ENCODE measurements at regions not wholly inside any gene's neighbourhood (a gene's known extent, or its start where the extent isn't known, plus 50 kb on each side); places are given as distances from the start of the nearest gene placed in this dataset.
"Not testable (repeated sequence)": the region's sequence is repeated elsewhere in the genome, so short reads cannot be mapped to it uniquely, and the experiment has no call there.

DNA sequence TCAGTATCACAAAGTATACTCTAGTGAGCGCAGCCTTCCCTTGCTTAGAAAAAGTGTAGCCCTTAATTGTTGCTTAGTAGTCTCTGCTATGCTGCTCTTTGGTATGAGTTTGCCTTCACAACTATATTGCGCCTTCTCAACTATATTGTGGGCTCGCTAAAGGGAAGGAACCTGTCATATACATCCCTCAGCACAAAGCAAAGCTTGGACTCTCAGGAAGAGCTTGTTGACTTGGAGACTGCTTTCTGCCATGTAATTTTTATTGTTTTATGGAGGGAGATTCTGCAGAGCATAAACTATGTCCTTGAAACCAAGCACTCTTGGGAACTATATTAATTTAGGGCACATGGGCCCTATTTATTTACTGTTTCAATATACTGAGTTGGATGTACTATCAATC, 119.1 kb upstream of the HAPLN1 start:
- in situ Hi-C loops (cut with HindIII; ENCODE audit: low pct_unique_long_range_greater_than_20kb, low sequenced_read_pairs): no loop called here
- TF ChIP-seq JUND (IDR thresholded peaks at IDR 0.05; ENCODE audit: low read depth): no peak
- no peak for DNase-seq (ENCODE audit: low read depth in 1 of 2, low spot score in 1 of 2)

DNA sequence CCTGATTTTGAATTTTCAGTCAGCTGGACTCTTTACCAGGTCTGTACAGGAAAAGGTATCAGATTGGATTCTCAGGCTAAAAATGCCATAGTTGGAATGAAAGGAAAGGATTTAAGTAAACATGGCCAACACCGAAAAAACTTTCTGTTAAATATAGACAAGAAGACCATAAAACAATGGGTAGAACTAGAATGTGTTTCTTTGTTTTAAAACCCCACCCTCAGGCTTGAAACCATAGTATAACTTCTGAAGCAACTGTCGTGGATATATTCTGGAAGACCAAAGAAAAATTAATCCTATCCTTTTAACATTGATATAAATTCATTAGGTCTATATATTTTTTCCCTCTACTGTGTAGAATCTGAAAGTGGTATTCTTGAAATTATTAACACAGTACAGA, 118.6 kb upstream of the HAPLN1 start:
- DNase-seq (ENCODE audit: low read depth in 1 of 2, low spot score in 1 of 2): no peak
- no peak for TF ChIP-seq JUND (IDR thresholded peaks at IDR 0.05; ENCODE audit: low read depth)
- in situ Hi-C loops (cut with HindIII; ENCODE audit: low pct_unique_long_range_greater_than_20kb, low sequenced_read_pairs): no loop called here

DNA sequence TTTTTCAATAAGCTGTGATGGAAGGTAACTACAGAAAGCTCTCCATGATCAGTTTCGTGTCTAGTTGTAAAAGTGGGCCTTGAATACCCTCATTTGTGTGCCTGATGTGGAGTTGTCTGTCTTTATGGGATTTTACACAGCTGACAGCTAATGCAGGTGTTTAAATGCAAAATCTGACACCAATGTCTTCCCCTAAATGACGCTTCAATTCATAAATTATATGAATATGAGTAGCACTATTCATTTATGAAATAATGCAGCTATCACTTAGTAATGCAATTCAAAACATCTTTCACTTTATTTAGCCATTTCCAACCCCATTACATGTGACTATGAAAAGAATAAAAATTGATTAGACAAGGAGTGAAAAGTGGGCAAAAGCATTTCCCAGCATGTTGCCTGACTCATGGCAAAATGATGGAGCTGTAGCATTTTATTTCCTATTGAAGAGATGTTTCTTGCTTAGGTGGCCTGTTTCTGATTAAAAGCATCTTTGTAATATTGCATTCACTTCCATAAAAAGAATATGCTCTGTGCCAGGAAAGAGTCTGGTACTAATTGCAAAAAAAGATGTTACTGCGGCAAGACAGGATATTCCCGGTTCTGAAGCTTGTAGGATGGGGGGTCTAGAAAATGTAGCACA, 116.7 kb upstream of the HAPLN1 start:
- DNase-seq (ENCODE audit: low read depth in 1 of 2, low spot score in 1 of 2): no peak

DNA sequence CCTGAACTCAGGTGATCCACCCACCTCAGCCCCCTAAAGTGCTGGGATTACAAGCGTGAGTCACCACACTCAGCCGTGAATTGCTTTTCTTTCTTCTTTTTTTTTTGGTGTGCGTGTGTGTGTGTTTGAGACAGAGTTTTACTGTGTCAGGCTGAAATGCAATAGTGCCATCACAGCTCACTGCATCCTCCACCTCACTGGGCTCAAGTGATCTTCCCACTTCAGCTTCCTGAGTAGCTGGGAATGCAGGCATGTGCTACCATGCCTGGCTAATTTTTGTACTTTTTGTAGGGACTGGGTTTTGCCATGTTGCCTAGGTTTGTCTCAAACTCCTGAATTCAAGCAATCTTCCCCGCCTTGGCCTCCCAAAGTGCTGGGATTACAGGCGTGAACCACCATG, 113.7 kb upstream of the HAPLN1 start:
- in situ Hi-C loops (cut with HindIII; ENCODE audit: low pct_unique_long_range_greater_than_20kb, low sequenced_read_pairs): no loop called here
- no peak for DNase-seq (ENCODE audit: low read depth in 1 of 2, low spot score in 1 of 2)
- TF ChIP-seq JUND (IDR thresholded peaks at IDR 0.05; ENCODE audit: low read depth): no peak

More for the DNA sequence above, 116.7 kb upstream of the HAPLN1 start:
- in situ Hi-C loops (cut with HindIII; ENCODE audit: low pct_unique_long_range_greater_than_20kb, low sequenced_read_pairs): no loop called here
- no peak for TF ChIP-seq JUND (IDR thresholded peaks at IDR 0.05; ENCODE audit: low read depth)

DNA sequence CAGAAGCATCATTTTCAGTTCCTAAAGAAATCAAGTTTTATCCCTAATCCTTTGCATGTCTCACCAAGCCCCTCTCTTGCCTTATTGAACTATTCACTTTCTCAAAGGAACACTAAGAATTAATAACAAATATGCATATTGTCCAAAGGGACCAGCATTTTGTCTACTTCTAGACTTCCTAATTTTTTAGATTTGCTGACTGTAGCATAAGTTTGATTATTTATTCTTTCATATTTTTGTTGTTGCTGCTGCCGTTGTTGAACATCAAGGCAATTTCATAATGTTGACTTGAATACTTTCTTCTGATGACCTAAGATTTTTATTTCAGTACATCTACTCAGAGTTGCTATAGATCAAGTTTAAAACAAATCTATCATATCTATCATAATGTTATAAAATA, 111.2 kb upstream of the HAPLN1 start:
- no peak for TF ChIP-seq JUND (IDR thresholded peaks at IDR 0.05; ENCODE audit: low read depth)
- DNase-seq (ENCODE audit: low read depth in 1 of 2, low spot score in 1 of 2): no peak

DNA sequence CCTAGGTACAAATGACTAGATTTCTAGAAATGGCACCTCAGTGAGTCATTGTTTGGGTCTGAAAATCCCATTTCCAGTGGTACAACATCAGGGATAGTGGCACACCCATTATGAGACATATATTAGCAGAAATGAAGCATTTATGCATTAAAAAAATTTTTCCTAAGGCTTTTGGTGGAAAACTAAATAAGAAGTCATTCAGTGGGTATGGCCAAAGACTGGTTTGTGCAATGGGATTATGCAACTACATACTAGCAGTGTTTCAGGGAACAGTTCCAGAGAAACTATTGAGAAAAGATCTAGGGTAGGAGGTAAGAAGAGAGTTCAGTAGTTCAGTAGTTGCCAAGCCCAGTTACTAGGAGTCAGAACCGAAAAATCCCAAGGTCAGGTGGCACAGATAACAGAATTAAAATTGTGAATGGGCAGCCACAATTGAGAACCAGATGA, 106.5 kb upstream of the HAPLN1 start:
- in situ Hi-C loops (cut with HindIII; ENCODE audit: low pct_unique_long_range_greater_than_20kb, low sequenced_read_pairs): no loop called here
- DNase-seq (ENCODE audit: low read depth in 1 of 2, low spot score in 1 of 2): no peak
- TF ChIP-seq JUND (IDR thresholded peaks at IDR 0.05; ENCODE audit: low read depth): no peak

More for the DNA sequence above, 111.2 kb upstream of the HAPLN1 start:
- in situ Hi-C loops (cut with HindIII; ENCODE audit: low pct_unique_long_range_greater_than_20kb, low sequenced_read_pairs): no loop called here

DNA sequence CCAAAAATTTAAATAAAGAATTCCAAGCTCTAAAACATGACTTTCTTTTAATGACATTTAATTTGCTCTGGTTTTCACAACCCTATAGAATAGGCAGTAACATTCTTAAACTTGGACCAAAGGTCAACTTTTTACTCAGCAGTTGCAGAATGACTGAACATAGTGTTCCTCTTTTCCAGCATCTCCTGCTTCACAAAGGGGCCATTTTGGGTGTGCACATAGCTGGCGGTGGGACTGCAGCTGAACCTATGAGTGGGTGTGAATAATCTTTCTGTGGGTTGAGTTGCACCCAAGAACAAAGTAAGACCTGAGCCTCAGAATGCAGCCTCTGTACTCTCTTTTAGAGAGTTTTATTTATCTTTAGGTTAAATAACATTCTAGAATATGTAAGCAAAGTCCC, 96.9 kb upstream of the HAPLN1 start:
- DNase-seq (ENCODE audit: low read depth in 1 of 2, low spot score in 1 of 2): no peak
- no peak for TF ChIP-seq JUND (IDR thresholded peaks at IDR 0.05; ENCODE audit: low read depth)
- in situ Hi-C loops (cut with HindIII; ENCODE audit: low pct_unique_long_range_greater_than_20kb, low sequenced_read_pairs): no loop called here

DNA sequence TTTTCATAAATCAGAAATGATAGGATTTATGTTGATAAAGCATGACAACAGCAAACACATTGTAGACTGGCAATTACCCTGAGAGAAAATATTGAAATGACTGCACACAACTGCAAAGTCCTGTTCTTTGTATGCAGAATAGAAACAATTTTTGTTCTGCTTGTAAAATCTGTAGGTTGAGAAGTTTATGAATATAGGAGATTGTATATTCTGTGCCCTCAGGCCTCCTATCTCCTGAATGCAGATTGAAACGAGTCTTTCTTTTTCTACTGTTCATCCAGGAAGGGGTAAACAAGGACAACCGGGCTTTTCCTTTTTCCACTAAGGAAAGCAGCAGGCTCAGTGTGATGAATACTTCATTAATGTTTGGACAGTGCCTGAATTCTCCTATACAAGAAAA, 95.0 kb upstream of the HAPLN1 start:
- no peak for DNase-seq (ENCODE audit: low read depth in 1 of 2, low spot score in 1 of 2)
- TF ChIP-seq JUND (IDR thresholded peaks at IDR 0.05; ENCODE audit: low read depth): no peak

DNA sequence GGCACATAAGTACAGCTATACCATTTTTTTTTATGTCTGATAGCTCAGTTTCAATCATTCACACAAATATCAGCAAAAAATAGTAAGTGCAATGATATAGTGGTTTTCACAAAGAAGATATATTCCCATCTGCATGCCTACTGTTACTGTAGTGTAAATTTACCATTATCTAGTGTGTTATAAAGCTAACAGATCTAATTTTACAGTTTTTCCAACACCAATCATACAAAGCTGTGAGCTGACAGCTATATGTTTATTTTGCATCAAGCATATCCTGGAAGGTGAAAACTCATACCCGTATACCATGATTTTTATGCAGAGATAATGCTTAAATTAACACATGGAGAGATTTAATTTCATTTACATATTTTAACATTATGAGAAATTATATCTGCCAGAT, 89.9 kb upstream of the HAPLN1 start:
- no peak for DNase-seq (ENCODE audit: low read depth in 1 of 2, low spot score in 1 of 2)
- no peak for TF ChIP-seq JUND (IDR thresholded peaks at IDR 0.05; ENCODE audit: low read depth)
- in situ Hi-C loops (cut with HindIII; ENCODE audit: low pct_unique_long_range_greater_than_20kb, low sequenced_read_pairs): no loop called here

More for the DNA sequence above, 95.0 kb upstream of the HAPLN1 start:
- in situ Hi-C loops (cut with HindIII; ENCODE audit: low pct_unique_long_range_greater_than_20kb, low sequenced_read_pairs): no loop called here

DNA sequence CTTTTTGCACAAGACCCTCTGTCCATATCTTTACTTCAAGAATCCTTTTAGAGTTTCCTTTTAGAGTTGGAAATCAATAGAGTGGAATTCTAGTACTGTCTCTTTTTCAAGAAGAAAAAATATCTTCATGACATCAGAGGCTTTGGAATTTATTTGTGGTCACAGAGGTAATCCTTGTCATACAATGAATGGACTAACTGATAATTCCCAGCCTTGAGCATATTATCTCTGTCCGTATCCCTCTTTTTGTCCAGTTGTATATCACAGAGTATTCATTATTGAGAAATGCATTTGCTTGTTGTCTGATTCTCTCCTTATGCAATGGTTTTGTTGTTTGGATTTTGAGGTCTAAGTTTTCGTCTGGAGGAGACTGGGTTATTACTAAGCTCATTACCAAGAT, 82.0 kb upstream of the HAPLN1 start:
- in situ Hi-C loops (cut with HindIII; ENCODE audit: low pct_unique_long_range_greater_than_20kb, low sequenced_read_pairs): no loop called here
- DNase-seq (ENCODE audit: low read depth in 1 of 2, low spot score in 1 of 2): no peak
- no peak for TF ChIP-seq JUND (IDR thresholded peaks at IDR 0.05; ENCODE audit: low read depth)

DNA sequence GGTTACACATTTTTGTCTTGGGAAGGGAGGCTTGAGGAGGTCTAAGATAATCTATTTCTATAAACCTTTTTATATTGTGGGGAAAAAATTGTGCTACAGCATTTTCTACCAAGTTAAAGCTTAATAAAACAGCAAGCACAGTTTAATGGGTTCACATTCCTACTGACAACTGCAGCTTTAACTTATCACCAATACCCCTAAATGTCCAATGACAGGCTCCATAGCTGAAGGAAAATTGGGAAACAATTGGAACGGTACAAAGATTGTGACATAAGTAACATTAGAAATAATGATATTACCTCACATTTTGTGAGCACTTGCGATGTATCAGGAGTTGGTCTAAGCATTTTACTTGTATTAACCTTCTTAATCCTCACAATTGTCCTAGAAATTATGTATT, 79.5 kb upstream of the HAPLN1 start:
- in situ Hi-C loops (cut with HindIII; ENCODE audit: low pct_unique_long_range_greater_than_20kb, low sequenced_read_pairs): no loop called here
- no peak for DNase-seq (ENCODE audit: low read depth in 1 of 2, low spot score in 1 of 2)
- no peak for TF ChIP-seq JUND (IDR thresholded peaks at IDR 0.05; ENCODE audit: low read depth)

DNA sequence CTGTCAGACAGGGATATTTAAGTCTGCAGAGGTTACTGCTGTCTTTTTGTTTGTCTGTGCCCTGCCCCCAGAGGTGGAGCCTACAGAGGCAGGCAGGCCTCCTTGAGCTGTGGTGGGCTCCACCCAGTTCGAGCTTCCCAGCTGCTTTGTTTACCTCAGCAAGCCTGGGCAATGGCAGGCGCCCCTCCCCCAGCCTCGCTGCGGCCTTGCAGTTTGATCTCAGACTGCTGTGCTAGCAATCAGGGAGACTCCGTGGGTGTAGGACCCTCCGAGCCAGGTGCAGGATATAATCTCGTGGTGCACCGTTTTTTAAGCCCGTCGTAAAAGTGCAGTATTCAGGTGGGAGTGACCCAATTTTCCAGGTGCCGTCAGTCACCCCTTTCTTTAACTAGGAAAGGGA, 78.4 kb upstream of the HAPLN1 start:
- in situ Hi-C loops (cut with HindIII; ENCODE audit: low pct_unique_long_range_greater_than_20kb, low sequenced_read_pairs); DNase-seq (ENCODE audit: low read depth in 1 of 2, low spot score in 1 of 2): not testable (repeated sequence)

DNA sequence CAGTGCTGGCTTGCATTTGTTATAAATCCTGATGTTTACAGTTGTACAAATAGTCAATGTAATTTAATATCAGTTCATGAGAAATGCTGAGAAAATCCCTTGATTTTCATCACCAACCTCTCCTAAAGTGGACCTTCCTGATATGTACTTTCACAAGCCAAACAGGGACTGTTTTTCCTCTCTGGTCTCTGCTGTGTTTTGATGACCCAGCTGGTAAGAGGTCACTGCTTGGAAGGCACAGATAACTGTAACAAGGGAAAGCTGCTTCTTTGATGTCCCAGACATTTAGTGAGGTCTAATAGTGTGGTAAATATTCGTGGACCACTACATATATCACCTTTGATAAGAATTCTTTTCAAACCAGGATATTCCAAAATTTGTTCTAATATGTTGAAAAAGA, 68.7 kb upstream of the HAPLN1 start:
- DNase-seq (ENCODE audit: low read depth in 1 of 2, low spot score in 1 of 2): no peak
- in situ Hi-C loops (cut with HindIII; ENCODE audit: low pct_unique_long_range_greater_than_20kb, low sequenced_read_pairs): no loop called here
- TF ChIP-seq JUND (IDR thresholded peaks at IDR 0.05; ENCODE audit: low read depth): no peak

DNA sequence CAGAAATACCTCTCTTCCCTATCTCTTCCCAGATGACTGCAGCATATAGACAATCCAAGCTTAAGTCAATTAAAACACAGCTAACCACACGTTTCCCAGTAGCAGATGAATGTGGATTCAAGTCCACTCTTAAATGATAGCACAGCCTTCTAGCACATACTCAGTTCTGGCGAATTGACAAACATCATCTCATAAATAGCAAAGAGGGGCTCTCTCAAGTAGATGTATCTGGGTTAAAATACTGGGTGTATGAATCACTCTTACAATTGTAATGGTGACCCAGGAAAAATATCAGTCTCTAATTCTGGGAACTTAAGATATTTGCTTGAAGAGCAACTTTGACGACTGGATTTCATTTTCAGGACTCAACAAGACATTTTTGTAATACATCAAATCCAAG, 67.0 kb upstream of the HAPLN1 start:
- TF ChIP-seq JUND (IDR thresholded peaks at IDR 0.05; ENCODE audit: low read depth): no peak
- no peak for DNase-seq (ENCODE audit: low read depth in 1 of 2, low spot score in 1 of 2)
- in situ Hi-C loops (cut with HindIII; ENCODE audit: low pct_unique_long_range_greater_than_20kb, low sequenced_read_pairs): no loop called here

Data from T47D (cell line).